Endothelial cell of umbilical vein (primary cell): ENCODE measurements at regions not wholly inside any gene's neighbourhood (a gene's known extent, or its start where the extent isn't known, plus 50 kb on each side); places are given as distances from the start of the nearest gene placed in this dataset.

ENCODE experiments used
- BruUV-seq: library from RNA; stranded (reverse); fragments of 400-500 nt; replicated peaks from 2 replicates; lab custom pipeline; 2021; lab: Mats Ljungman, UMichigan
- CTCF ChIA-PET: fragments of 300-600, 350-600 bp; sonication (Branson Sonifier 250); formaldehyde crosslinking; loops from one replicate; lab custom pipeline; 2021; ENCODE audit warnings: antibody characterized with exemption, inconsistent platforms; lab: Charles Lee
- POLR2A ChIA-PET: fragments of 300-600, 350-600 bp; sonication (Branson Sonifier 250); formaldehyde crosslinking; loops from one replicate; lab custom pipeline; 2021; ENCODE audit warnings: antibody characterized with exemption, inconsistent platforms; lab: Charles Lee
- DNase-seq: peaks from one replicate; pipeline ENCODE4 v3.0.0-alpha.2; 2011; ENCODE audit warnings: low read depth, low spot score
- FAIRE-seq: peaks from 2 replicates; lab custom pipeline; 2011; peaks lifted over from hg19 to GRCh38; lab: Jason Lieb, UNC
- H2AFZ ChIP-seq: 2 replicates; pipeline ENCODE4 v1.6.0; 2012; ENCODE audit warnings: low read depth, low read length, control low read depth, inconsistent platforms
- H3K27ac ChIP-seq: 2 replicates; pipeline ENCODE4 v1.5.1; 2011; ENCODE audit warnings: low read depth, mild to moderate bottlenecking, control low read depth, low read length, moderate library complexity; ENCODE audit not compliant: insufficient read depth
- H3K27me3 ChIP-seq, 2 experiments: 2 replicates each; pipeline versions ENCODE4 v1.6.0 to v1.6.1; 2011; ENCODE audit warnings: low read length in 2 of 2, mixed read lengths in 1 of 2; ENCODE audit not compliant: control insufficient read depth in 2 of 2, insufficient read depth in 2 of 2
- H3K36me3 ChIP-seq, 2 experiments: 2 replicates in 1 of 2; 3 replicates in 1 of 2; pipeline ENCODE4 v1.5.1; 2011; ENCODE audit warnings: low read length in 2 of 2, mild to moderate bottlenecking in 1 of 2, moderate library complexity in 1 of 2; ENCODE audit not compliant: control insufficient read depth in 2 of 2, insufficient read depth in 2 of 2; ENCODE audit errors: extremely low read depth in 1 of 2
- H3K4me1 ChIP-seq: 3 replicates; pipeline ENCODE4 v1.5.1; 2011; ENCODE audit warnings: mild to moderate bottlenecking, low read length; ENCODE audit not compliant: control insufficient read depth, insufficient read depth; ENCODE audit errors: extremely low read depth
- H3K4me2 ChIP-seq: 2 replicates; pipeline ENCODE4 v1.6.1; 2011; ENCODE audit warnings: low read length, control low read depth, mixed read lengths; ENCODE audit not compliant: insufficient read depth
- H3K4me3 ChIP-seq, 3 experiments: fragments of 200-600 bp in 1 of 3; sonication (generic), shearing (Covaris generic) in 1 of 3; replicated peaks in 1 of 3; 2 replicates each; pipeline ENCODE4 v1.5.1; 2011 to 2016; ENCODE audit warnings: control low read depth in 3 of 3, low read length in 3 of 3, mild to moderate bottlenecking in 2 of 3, inconsistent platforms in 1 of 3, low read depth in 1 of 3, moderate library complexity in 1 of 3; ENCODE audit not compliant: insufficient read depth in 1 of 3
- H3K79me2 ChIP-seq: 2 replicates; pipeline ENCODE4 v1.6.0; 2012; ENCODE audit warnings: low read length, inconsistent platforms; ENCODE audit not compliant: control insufficient read depth, insufficient read depth
- H3K9ac ChIP-seq: replicated peaks from 2 replicates; pipeline ENCODE3; 2011; ENCODE audit warnings: low read length, control low read depth; ENCODE audit not compliant: insufficient read depth; ENCODE audit errors: extremely low read depth
- H3K9me1 ChIP-seq: replicated peaks from 3 replicates; pipeline ENCODE4 v1.6.0; 2011; ENCODE audit warnings: mild to moderate bottlenecking, low read length; ENCODE audit not compliant: control insufficient read depth, insufficient read depth; ENCODE audit errors: extremely low read depth
- H3K9me3 ChIP-seq: replicated peaks from 2 replicates; pipeline ENCODE4 v1.5.1; 2012; ENCODE audit warnings: low read length, inconsistent platforms; ENCODE audit not compliant: control insufficient read depth, insufficient read depth
- H4K20me1 ChIP-seq: replicated peaks from 2 replicates; pipeline ENCODE3; 2011; ENCODE audit warnings: mild to moderate bottlenecking, low read length; ENCODE audit not compliant: control insufficient read depth, insufficient read depth; ENCODE audit errors: extremely low read depth
- EZH2 ChIP-seq: IDR thresholded peaks from 2 replicates; pipeline ENCODE4 v1.6.1; 2012; ENCODE audit warnings: borderline replicate concordance, low read depth, mild to moderate bottlenecking, moderate library complexity, low read length, inconsistent platforms; ENCODE audit not compliant: severe bottlenecking
- FOS ChIP-seq: IDR thresholded peaks from 2 replicates; pipeline ENCODE4 v1.6.1; 2011; ENCODE audit warnings: mild to moderate bottlenecking, low read length, moderate library complexity, borderline replicate concordance; ENCODE audit not compliant: insufficient read depth
- GATA2 ChIP-seq: IDR thresholded peaks from 2 replicates; pipeline ENCODE4 v1.7.0; 2011; ENCODE audit warnings: low read depth, mild to moderate bottlenecking, moderate library complexity, mixed read lengths, low read length; ENCODE audit not compliant: insufficient read length, insufficient read depth
- JUN ChIP-seq: IDR thresholded peaks from 2 replicates; pipeline ENCODE4 v1.6.1; 2011; ENCODE audit warnings: borderline replicate concordance, low read depth; ENCODE audit not compliant: insufficient read length, insufficient read depth
- MYC ChIP-seq: IDR thresholded peaks from one replicate; pipeline ENCODE4 v1.6.1; 2011; ENCODE audit warnings: mild to moderate bottlenecking, low read depth, low read length
- POLR2A ChIP-seq: IDR thresholded peaks from 2 replicates; pipeline ENCODE4 v1.6.1; 2012; ENCODE audit warnings: low read depth, mild to moderate bottlenecking, control low read depth, low read length
- POLR2AphosphoS5 ChIP-seq: IDR thresholded peaks from 2 replicates; pipeline ENCODE4 v1.6.1; 2012; ENCODE audit warnings: low read depth, mild to moderate bottlenecking, control low read depth, low read length, moderate library complexity; ENCODE audit not compliant: insufficient read depth
- dilution Hi-C: fragments of 300-500 bp; cut with MboI; formaldehyde crosslinking; loops from one replicate; pipeline ENCODE4 v1.15.0; 2019; ENCODE audit warnings: low sequenced_read_pairs; ENCODE audit not compliant: extremely low pct_ligation_motif_present
- intact Hi-C: fragments of 100-400 bp; cut with micrococcal nuclease; formaldehyde crosslinking; loops from one replicate; pipeline ENCODE4 v1.10.0; 2022
- TF ChIP-seq, protein P1 (sequence below): IDR thresholded peaks from 2 replicates; pipeline ENCODE4 v1.6.1; 2011; ENCODE audit not compliant: insufficient read depth, insufficient read length
- TF ChIP-seq, protein P2 (sequence below), 2 donors: IDR thresholded peaks; 1 replicate in 1 of 2; 2 replicates in 1 of 2; pipeline ENCODE4 v1.5.1; 2011; ENCODE audit warnings: low read length in 2 of 2, mild to moderate bottlenecking in 2 of 2, moderate library complexity in 2 of 2, control low read depth in 1 of 2, inconsistent platforms in 1 of 2, low read depth in 1 of 2; ENCODE audit not compliant: insufficient read depth in 1 of 2; ENCODE audit errors: extremely low read depth in 1 of 2

DNA sequence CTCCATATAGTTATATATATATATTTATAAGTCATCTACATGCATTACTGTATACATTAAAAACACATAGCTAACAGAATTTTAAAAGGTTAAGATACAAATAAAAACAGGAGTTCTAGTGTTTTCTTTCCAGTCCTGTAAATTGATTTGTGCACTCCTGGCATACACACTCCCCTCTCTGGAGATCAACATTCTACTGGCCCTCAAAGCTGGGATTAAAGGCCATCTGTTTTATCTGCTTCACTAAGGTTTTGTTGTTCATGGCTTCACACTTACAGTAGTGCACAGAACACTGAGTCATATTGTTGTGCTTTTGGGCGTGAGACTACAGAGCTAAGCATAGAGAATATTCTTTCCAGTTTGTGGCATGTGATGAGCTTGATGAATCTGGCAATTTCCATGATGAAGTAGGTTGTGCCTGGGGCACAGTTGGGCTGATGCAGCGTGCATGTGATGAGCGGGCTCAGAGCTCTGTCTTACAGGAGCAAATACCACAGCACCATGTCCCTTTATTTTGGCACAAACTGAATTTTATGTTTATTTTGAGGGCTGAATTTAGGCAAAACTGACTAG, 98.2 kb downstream of the TAF11L14 start:
- Histone ChIP-seq H3K9ac (no peak overlapping the region), H3K36me3 (no peaks in the 10 kb centered on the region), H2AFZ (no peak overlapping the region), H3K4me2 (no peak overlapping the region), H3K9me3 (no peaks in the 10 kb centered on the region), H3K27me3 (no peaks in the 10 kb centered on the region), H3K4me1 (no peaks in the 10 kb centered on the region), H4K20me1 (no peaks in the 10 kb centered on the region), H3K9me1 (no peaks in the 10 kb centered on the region), H3K4me3 (no peak overlapping the region), H3K27ac (no peak overlapping the region), H3K79me2 (no peaks in the 10 kb centered on the region)
- FAIRE-seq, result no peak
- ChIA-PET POLR2A (no interaction called here), CTCF (no interaction called here)
- dilution Hi-C loops, result no loop called here
- TF ChIP-seq EZH2 (no peak), POLR2A (no peak), MYC (no peak), POLR2AphosphoS5 (no peak), JUN (no peak), GATA2 (no peak), FOS (no peak)
- TF ChIP-seq, protein P1, sequence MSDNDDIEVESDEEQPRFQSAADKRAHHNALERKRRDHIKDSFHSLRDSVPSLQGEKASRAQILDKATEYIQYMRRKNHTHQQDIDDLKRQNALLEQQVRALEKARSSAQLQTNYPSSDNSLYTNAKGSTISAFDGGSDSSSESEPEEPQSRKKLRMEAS, result no peak
- TF ChIP-seq, protein P2, sequence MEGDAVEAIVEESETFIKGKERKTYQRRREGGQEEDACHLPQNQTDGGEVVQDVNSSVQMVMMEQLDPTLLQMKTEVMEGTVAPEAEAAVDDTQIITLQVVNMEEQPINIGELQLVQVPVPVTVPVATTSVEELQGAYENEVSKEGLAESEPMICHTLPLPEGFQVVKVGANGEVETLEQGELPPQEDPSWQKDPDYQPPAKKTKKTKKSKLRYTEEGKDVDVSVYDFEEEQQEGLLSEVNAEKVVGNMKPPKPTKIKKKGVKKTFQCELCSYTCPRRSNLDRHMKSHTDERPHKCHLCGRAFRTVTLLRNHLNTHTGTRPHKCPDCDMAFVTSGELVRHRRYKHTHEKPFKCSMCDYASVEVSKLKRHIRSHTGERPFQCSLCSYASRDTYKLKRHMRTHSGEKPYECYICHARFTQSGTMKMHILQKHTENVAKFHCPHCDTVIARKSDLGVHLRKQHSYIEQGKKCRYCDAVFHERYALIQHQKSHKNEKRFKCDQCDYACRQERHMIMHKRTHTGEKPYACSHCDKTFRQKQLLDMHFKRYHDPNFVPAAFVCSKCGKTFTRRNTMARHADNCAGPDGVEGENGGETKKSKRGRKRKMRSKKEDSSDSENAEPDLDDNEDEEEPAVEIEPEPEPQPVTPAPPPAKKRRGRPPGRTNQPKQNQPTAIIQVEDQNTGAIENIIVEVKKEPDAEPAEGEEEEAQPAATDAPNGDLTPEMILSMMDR (IDR thresholded peaks at IDR 0.05; ENCODE audit: extremely low read depth in 1 of 2, insufficient read depth in 1 of 2, low read depth in 1 of 2, low read length in 2 of 2), result no peak
- intact Hi-C loops, result no loop called here
- no peak for DNase-seq
- BruUV-seq, result no TSS peak
